Transverse colon (tissue), 4 donors: ENCODE measurements at regions not wholly inside any gene's neighbourhood (a gene's known extent, or its start where the extent isn't known, plus 50 kb on each side); places are given as distances from the start of the nearest gene placed in this dataset.

ENCODE experiments used
- DNase-seq: peaks from one replicate; pipeline ENCODE4 v3.0.0-alpha.2; 2019
- H3K27ac ChIP-seq, 4 donors: fragments of 200-600 bp; sonication (generic); 2 replicates each; pipeline ENCODE4 v1.5.1; 2016 to 2018; ENCODE audit warnings: inconsistent platforms in 4 of 4
- H3K27me3 ChIP-seq: fragments of 200-600 bp; sonication (generic); 2 replicates; pipeline ENCODE4 v1.5.1; 2017; ENCODE audit warnings: inconsistent platforms
- H3K36me3 ChIP-seq, 4 donors: fragments of 200-600 bp; sonication (generic); 2 replicates each; pipeline ENCODE4 v1.5.1; 2017 to 2019; ENCODE audit warnings: inconsistent platforms in 4 of 4
- H3K4me1 ChIP-seq, 4 donors: fragments of 200-600 bp; sonication (generic); 2 replicates each; pipeline ENCODE4 v1.5.1; 2017 to 2020; ENCODE audit warnings: inconsistent platforms in 4 of 4
- H3K4me3 ChIP-seq, 4 donors: fragments of 200-600 bp; sonication (generic); 1 replicate in 1 of 4; 2 replicates in 3 of 4; pipeline versions ENCODE4 v1.5.1 to v1.6.1; 2017 to 2019; ENCODE audit warnings: inconsistent platforms in 4 of 4
- H3K9me3 ChIP-seq, 2 donors: fragments of 200-600 bp; sonication (generic); 2 replicates each; pipeline ENCODE4 v1.5.1; 2017 to 2019; ENCODE audit warnings: inconsistent platforms in 2 of 2
- EP300 ChIP-seq: sonication (generic); formaldehyde crosslinking; IDR thresholded peaks from one replicate; pipeline ENCODE4 v1.6.1; 2017; ENCODE audit warnings: antibody characterized with exemption, low read depth
- POLR2A ChIP-seq: fragments of 450-650 bp; IDR thresholded peaks from one replicate; pipeline ENCODE4 v1.6.1; 2016; ENCODE audit warnings: antibody characterized with exemption, mild to moderate bottlenecking, moderate library complexity
- POLR2AphosphoS5 ChIP-seq, 3 donors: sonication (generic); formaldehyde crosslinking; IDR thresholded peaks; one replicate each; pipeline ENCODE4 v1.6.1; 2016; ENCODE audit warnings: antibody characterized with exemption in 3 of 3
- WGBS, 2 donors: methylation state at CpG; one replicate each; pipeline ENCODE4 v1.1.5; 2018; ENCODE audit warnings: low coverage in 1 of 2; 5-methylcytosine and 5-hydroxymethylcytosine counted together
- in situ Hi-C, 4 donors: fragments of 200-750 bp; cut with MboI; loops; one replicate each; pipeline versions ENCODE4 v1.15.0 to v1.15.1; 2017; ENCODE audit warnings: low sequenced_read_pairs in 3 of 4, low pct_ligation_motif_present in 1 of 4, low pct_unique_long_range_greater_than_20kb in 1 of 4
- intact Hi-C: fragments of 100-400 bp; cut with DNase I; formaldehyde crosslinking; loops from one replicate; pipeline ENCODE4 v1.15.1; 2023; ENCODE audit warnings: low total_unique reads
- TF ChIP-seq, protein P1 (sequence below), 5 experiments: fragments of 200-600 bp in 3 of 5; fragments of 450-650 bp in 2 of 5; sonication (generic) in 3 of 5; IDR thresholded peaks; 1 replicate in 2 of 5; 2 replicates in 3 of 5; pipeline ENCODE4 v1.5.1; 2016 to 2017; ENCODE audit warnings: antibody characterized with exemption in 5 of 5, inconsistent platforms in 3 of 5, mild to moderate bottlenecking in 2 of 5, moderate library complexity in 1 of 5

DNA sequence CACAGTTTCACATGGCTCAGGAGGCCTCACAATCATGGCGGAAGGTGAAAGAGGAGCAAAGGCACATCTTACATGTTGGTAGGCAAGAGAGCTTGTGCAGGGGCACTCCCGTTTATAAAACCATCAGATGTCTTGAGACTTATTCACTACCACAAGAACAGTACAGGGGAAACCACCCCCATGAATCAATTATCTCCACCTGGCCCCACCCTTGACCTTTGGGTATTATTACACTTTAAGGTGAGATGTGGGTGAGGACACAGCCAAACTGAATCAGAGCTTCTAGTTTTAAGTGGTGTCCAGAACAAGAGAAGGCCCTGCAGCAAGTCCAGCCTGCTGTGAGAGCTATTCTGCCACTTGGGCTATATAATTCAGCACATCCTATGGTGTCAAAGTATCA lies 493.7 kb downstream of the ETS1 start:
- DNase-seq: no peak
- Histone ChIP-seq H3K4me1 (no peaks in the 10 kb centered on the region), H3K27ac (no peak overlapping the region), H3K27me3 (no peaks in the 10 kb centered on the region), H3K9me3 (peaks cover 6 to 8% of the 10 kb centered on the region in 2 donors), H3K36me3 (no peaks in the 10 kb centered on the region), H3K4me3 (no peak overlapping the region)
- intact Hi-C loops: no loop called here
- in situ Hi-C loops: no loop called here
- WGBS, 2 donors: 58 to 86% methylated on average over 2 of the region's 2 CpGs
- no peak for TF ChIP-seq POLR2AphosphoS5 (IDR thresholded peaks at IDR 0.05)
- TF ChIP-seq, protein P1, sequence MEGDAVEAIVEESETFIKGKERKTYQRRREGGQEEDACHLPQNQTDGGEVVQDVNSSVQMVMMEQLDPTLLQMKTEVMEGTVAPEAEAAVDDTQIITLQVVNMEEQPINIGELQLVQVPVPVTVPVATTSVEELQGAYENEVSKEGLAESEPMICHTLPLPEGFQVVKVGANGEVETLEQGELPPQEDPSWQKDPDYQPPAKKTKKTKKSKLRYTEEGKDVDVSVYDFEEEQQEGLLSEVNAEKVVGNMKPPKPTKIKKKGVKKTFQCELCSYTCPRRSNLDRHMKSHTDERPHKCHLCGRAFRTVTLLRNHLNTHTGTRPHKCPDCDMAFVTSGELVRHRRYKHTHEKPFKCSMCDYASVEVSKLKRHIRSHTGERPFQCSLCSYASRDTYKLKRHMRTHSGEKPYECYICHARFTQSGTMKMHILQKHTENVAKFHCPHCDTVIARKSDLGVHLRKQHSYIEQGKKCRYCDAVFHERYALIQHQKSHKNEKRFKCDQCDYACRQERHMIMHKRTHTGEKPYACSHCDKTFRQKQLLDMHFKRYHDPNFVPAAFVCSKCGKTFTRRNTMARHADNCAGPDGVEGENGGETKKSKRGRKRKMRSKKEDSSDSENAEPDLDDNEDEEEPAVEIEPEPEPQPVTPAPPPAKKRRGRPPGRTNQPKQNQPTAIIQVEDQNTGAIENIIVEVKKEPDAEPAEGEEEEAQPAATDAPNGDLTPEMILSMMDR (IDR thresholded peaks at IDR 0.05): no peak

DNA sequence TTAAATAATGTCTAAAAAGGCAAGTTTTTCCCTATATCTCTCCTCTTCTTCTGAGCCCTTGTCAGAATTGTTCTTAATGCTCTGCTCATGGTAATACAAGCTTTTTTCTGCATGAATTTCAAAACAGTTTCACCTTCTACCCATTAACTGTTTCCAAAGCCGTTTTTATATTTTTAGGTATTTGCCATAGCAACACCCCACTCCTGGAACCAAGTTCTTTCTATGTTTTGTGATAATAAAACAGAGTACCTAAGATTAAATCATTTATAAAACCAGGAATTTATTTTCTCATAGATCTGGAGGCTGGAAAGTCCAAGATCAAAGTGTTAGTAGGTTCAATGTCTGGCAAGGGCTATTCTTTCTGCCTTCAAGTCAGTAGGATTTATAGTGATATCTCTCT lies 497.4 kb downstream of the ETS1 start:
- WGBS, 2 donors: 81 to 89% methylated on average over 1 of the region's 1 CpG
- Histone ChIP-seq H3K9me3 (peaks cover 6 to 8% of the 10 kb centered on the region in 2 donors), H3K27me3 (no peaks in the 10 kb centered on the region), H3K36me3 (no peaks in the 10 kb centered on the region), H3K4me1 (no peaks in the 10 kb centered on the region), H3K4me3 (no peak overlapping the region), H3K27ac (no peak overlapping the region)
- TF ChIP-seq POLR2A: no peak
- TF ChIP-seq EP300: no peak
- no peak for TF ChIP-seq POLR2AphosphoS5 (IDR thresholded peaks at IDR 0.05)
- TF ChIP-seq, protein P1 (IDR thresholded peaks at IDR 0.05): no peak
- no peak for DNase-seq
- intact Hi-C loops (no loop called here), in situ Hi-C loops (no loop called here)

DNA sequence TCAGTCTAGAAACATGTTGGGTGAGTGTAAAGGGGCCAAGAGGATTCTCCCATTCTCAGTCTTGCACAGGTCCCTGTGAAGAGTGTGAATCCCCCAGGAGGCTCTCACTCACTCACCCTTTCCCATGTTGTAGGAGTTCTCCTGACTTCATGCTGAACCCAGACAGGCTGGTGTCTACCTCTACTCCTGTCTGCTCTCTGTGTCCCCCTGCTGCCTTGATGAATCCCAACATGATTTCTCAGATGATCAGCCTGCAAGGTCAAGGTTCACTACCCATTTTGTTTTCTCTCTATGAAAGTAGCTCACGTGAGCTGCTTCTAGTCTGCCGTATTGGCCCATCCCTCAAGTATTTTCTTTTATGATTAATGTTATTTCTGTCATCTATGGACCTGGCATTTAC lies 500.6 kb downstream of the ETS1 start:
- Histone ChIP-seq H3K4me1 (no peaks in the 10 kb centered on the region), H3K9me3 (peaks cover 6 to 8% of the 10 kb centered on the region in 2 donors), H3K4me3 (no peak overlapping the region), H3K27me3 (no peaks in the 10 kb centered on the region), H3K27ac (no peak overlapping the region), H3K36me3 (no peaks in the 10 kb centered on the region)
- TF ChIP-seq, protein P1 (IDR thresholded peaks at IDR 0.05): no peak
- no peak for TF ChIP-seq POLR2AphosphoS5 (IDR thresholded peaks at IDR 0.05)
- TF ChIP-seq POLR2A: no peak
- no peak for TF ChIP-seq EP300
- no peak for DNase-seq
- 79 to 93% methylated on average over 2 of the region's 2 CpGs for WGBS, 2 donors
- in situ Hi-C loops: no loop called here
- intact Hi-C loops: no loop called here

DNA sequence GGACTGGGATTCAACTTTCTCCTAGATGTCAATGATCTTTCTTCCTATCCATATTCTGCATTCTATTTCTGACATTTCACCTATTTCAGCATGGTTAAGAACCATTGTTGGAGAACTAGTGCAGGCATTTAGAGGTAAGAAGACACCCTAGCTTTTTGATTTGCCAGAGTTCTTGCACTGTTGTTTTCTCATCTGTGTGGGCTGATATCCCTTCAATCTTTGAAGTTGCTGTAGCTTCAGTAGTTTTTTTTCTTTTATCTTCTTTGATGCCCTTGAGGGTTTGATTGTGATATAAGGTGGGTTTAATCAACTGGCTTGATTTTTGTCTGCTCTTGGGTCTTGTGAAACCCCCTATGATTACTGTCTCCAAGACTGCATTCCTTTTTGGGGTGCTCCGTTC lies 502.1 kb downstream of the ETS1 start:
- H3K36me3 ChIP-seq: no peaks in the 10 kb centered on the region
- H3K27me3 ChIP-seq: no peaks in the 10 kb centered on the region
- intact Hi-C loops (no loop called here), in situ Hi-C loops (no loop called here)
- 0 to 100% methylated on average over 1 of the region's 1 CpG for WGBS, 2 donors
- TF ChIP-seq EP300: no peak
- no peak for TF ChIP-seq POLR2AphosphoS5 (IDR thresholded peaks at IDR 0.05)
- no peak for TF ChIP-seq POLR2A
- TF ChIP-seq, protein P1 (IDR thresholded peaks at IDR 0.05): no peak
- peaks cover 6 to 7% of the 10 kb centered on the region in 2 donors for H3K9me3 ChIP-seq
- H3K4me1 ChIP-seq: no peaks in the 10 kb centered on the region
- no peak for DNase-seq
- H3K27ac ChIP-seq: no peak overlapping the region
- H3K4me3 ChIP-seq: no peak overlapping the region
